Esophagus muscularis mucosa (tissue), 3 donors: ENCODE measurements at regions not wholly inside any gene's neighbourhood (a gene's known extent, or its start where the extent isn't known, plus 50 kb on each side); places are given as distances from the start of the nearest gene placed in this dataset.

ENCODE experiments used
- CTCF ChIP-seq, 3 experiments: fragments of 200-600 bp in 2 of 3; fragments of 450-650 bp in 1 of 3; sonication (generic) in 2 of 3; IDR thresholded peaks; one replicate each; pipeline ENCODE4 v1.5.1; 2017 to 2019; ENCODE audit warnings: antibody characterized with exemption in 3 of 3, mild to moderate bottlenecking in 2 of 3, moderate library complexity in 1 of 3
- POLR2A ChIP-seq: fragments of 450-650 bp; IDR thresholded peaks from one replicate; pipeline ENCODE4 v1.6.1; 2017; ENCODE audit warnings: antibody characterized with exemption, moderate library complexity, mild to moderate bottlenecking, low read depth

GRCh38 chr14:40199101-40199500 lies 766.9 kb upstream of the FBXO33 start:
- TF ChIP-seq CTCF (IDR thresholded peaks at IDR 0.05) (no peak), POLR2A (no peak)
